ENCODE measurements at regions not wholly inside any gene's neighbourhood (a gene's known extent, or its start where the extent isn't known, plus 50 kb on each side); places are given as distances from the start of the nearest gene placed in this dataset.

DNA sequence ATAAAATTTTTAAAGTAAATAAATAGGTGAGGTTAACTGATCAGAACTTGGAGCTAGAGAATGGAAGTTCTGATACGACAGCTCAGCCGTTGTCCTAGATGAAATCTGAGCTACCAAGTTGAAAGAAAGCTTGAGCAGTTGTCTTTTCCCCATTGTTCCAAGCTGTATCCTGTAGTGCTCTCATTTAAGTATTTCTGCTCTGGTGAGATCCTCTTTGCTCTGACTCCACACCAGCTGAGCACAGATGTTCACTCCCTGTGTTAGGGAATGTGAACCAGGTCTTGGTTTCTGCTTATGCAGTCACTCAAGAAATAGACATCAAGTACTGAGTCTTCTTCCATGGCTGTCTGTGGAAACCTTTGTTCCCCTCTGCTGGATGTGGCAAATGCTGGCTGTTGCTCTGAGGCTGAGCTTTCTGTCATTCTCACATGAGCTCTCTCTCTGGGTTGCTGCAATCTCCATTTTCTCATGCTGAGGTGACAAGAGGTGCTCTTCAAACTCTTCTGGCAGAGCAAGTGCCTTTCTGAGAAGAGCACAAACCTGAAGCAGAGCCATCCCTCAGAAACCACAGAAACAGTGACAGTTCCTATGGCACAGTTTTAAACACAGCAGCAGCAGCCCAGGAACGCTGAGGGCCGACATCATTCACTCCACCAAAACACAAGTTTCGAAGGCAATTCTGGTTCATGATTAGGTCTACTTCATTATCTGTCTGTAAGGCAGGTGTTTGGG is 194.1 kb downstream of the SP3 start:
- intact Hi-C loops (cut with DNase I): no loop called here
- no peak for DNase-seq (ENCODE audit: low spot score)

DNA sequence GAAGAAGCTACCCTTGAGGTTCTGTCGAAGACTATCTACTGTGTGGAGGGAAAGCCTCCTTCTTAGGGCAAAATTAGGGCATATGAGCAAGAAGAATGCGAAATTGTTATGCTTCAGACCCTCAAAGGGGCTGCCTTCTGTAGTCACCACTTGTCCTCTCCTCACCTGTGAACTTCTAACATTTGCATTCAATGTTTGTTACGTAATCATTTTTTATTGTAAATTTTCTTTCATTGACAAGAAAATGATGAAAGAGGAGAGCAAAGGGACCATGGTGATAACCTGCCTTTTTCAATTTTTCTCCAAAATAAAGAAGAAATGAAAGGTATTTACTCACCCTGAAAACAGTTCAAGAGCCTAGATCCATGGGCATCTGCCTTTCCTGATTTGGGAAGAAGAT is 193.0 kb downstream of the SP3 start:
- intact Hi-C loops (cut with DNase I): no loop called here
- DNase-seq (ENCODE audit: low spot score): no peak

DNA sequence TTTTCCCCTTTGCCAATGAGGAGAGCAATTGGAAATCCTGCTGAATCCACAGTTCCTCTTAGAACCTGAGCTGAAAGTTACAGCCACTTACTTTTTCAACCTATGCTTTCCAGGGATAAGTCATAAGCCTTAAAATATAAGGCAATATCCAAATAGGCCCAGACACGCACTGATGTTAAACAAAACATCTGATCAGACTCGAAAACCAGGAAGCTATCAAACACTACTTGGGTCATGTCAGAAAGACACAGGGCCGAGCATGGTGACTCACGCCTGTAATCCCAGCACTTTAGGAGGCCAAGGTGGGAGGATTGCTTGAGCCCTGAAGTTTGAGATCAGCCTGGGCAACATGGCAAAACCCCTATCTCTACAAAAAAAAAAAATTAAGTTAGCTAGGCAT is 192.1 kb downstream of the SP3 start:
- intact Hi-C loops (cut with DNase I): no loop called here
- no peak for DNase-seq (ENCODE audit: low spot score)

DNA sequence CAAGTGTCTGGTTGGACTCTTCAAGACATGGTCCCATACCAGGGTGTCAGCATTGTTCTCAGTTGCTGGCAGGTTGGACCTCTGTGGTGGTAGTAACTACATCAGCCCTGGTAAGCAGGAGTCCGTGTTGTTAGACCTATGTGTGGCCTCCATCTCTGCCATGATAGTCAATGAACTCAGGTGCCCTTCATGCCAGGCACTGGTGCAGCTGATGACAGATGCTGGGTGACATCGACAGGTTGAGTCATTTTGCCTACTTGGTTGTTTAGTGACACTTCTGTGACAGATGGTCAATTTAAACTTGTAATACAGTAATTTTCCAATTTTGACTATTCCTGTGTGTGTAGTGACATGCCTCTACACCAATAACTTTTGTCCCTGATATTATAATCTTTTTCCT is 189.7 kb downstream of the SP3 start:
- DNase-seq (ENCODE audit: low spot score): no peak
- intact Hi-C loops (cut with DNase I): no loop called here

DNA sequence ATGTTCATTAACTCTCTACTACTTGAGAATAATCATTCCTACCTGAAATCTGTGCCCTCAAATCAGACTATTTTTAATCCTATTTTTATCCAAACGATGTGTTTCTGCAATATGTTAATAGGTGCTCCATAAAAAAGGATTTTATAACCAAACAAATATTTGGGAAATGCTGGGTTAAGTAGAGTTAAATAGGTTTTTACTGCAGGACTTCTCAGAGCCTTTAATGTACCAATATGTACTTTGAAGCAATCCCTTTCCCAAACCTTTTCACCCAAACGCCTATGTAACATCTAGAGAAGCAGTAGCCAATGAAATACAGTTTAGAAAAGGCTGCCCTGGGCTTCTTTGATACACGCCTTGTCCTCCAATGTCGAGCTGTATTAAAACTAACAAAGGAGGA is 182.5 kb downstream of the SP3 start:
- DNase-seq (ENCODE audit: low spot score): no peak
- intact Hi-C loops (cut with DNase I): no loop called here

DNA sequence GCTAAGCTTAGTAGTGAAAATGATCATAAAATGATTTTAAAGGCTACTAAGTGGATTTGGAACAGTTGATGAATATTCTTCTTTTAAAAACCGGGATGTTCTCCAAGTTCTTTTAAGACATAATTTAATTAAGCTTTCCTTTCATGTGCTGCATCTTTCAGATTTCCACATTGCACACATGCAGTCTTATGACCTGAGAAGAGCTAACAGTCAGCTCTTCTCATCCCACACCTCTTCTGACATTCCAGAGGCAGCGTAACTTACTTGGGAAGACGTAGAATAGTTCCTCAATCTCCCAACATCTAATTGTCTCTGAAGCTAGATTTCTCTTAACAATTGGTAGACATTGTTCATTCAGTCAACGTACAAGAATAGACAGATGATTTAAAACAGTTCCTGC is 181.8 kb downstream of the SP3 start:
- intact Hi-C loops (cut with DNase I): no loop called here
- no peak for DNase-seq (ENCODE audit: low spot score)

DNA sequence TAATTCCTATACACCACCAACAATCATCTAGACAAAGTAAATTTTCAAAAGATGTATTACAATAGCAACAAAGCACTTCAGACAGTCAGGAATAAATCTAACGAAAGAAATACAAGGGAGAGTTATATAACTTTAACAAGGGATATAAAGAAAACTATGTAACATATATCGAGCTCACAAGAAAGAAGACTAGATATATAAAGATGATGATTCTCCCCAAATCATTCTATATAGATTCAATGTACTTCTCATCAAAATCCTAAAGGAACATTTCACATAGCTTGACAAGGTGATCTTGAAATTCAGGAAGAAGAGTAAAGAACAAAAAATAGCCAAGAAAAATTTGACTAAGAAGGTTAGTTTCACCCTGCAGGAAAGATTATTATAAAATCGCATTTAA is 179.4 kb downstream of the SP3 start:
- intact Hi-C loops (cut with DNase I): no loop called here
- DNase-seq (ENCODE audit: low spot score): no peak

DNA sequence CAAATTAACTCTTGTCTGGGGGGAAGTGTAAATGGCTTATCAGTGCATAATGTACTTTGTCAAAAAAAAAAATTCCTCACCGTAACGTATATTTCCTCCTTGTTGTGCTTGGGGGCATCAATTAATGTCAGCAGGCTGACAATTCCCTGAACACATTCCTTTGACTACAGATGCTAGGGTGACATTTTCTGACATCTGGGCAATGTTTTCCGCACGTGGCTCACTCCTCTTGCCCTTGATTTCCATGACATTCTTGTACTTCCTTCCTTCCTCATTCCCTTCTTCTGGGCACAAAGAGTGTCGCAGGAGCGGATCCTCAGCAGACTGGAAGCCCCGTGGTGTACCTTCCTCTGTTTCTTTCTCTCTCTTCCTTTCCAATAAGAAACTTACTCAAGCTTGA is 173.7 kb downstream of the SP3 start:
- intact Hi-C loops (cut with DNase I): no loop called here
- no peak for DNase-seq (ENCODE audit: low spot score)

DNA sequence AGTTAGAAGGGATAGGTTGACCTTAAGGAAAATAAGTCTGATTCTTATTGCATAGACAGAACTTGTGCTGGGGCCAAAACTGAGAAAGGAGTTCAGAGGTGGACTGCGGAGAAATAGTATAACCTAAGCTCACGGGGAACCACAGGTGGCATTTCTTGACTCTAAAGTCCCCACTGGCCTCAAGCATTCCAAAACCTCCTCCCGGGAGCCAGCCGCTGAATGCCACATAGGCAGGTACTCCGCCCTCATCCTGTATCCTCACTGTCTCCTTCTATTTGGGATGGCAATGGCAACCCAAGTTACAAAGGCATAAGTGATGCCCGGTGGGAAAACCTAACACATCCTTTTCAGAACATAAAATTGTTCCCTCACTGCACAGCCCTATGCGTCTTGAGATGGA is 173.0 kb downstream of the SP3 start:
- intact Hi-C loops (cut with DNase I): no loop called here
- DNase-seq (ENCODE audit: low spot score): no peak

DNA sequence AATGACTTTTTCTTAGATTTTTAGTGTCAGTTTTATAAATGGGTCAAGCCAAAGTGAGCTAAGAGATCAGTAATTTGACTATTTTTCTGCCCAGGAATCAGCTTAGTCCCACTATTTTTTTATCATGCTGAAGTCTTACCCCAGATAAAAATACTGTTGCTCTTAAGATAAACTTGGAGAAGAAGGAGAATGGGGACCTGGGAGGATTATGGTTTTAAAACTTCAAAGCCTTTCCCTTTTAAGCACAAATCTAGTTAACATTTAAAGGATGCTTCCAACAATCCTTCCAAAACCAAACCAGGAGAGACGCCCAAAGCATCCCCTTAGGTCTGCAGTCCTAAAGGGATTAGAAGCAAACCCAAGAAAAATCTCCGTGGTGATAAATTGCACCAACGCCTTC is 172.4 kb downstream of the SP3 start:
- DNase-seq (ENCODE audit: low spot score): no peak
- intact Hi-C loops (cut with DNase I): no loop called here

DNA sequence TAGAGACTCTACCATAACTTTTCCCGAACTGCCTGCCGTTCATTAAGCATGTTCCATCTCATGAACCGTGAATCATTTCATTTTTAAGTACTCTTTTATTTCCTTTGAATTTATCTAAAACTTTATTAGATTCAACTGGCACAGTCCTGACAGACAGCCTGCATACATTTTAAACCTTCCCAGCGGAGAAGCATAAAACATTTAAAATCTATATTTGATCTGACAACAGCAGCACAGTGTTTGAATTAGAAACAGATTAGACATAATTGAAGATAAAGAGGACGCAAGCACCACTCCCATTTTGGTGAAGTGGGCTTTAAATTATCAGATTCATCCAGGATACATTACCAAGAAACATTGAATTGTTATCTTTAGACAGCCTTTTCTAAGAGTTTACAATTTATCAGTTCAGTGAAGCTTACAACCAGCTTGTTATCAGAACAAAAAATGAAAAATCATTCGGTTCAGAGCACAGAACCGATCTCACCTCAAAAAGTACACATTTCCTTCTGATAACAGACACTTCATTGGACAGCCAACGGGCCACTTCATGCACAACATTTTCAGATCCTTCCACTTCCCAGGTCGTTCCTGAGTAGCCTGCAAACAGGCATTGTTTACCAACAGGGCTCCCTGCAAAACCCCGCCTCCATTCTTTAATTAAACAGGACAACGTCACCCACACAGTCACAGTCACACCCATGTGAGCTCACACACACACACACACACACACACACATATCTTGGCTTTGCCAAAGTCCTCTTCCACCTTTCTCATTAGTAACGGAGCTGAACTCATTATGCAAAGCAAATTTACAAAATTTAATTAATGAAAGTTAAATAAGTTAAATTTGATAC is 171.2 kb downstream of the SP3 start:
- DNase-seq (ENCODE audit: low spot score): no peak
- intact Hi-C loops (cut with DNase I): no loop called here

DNA sequence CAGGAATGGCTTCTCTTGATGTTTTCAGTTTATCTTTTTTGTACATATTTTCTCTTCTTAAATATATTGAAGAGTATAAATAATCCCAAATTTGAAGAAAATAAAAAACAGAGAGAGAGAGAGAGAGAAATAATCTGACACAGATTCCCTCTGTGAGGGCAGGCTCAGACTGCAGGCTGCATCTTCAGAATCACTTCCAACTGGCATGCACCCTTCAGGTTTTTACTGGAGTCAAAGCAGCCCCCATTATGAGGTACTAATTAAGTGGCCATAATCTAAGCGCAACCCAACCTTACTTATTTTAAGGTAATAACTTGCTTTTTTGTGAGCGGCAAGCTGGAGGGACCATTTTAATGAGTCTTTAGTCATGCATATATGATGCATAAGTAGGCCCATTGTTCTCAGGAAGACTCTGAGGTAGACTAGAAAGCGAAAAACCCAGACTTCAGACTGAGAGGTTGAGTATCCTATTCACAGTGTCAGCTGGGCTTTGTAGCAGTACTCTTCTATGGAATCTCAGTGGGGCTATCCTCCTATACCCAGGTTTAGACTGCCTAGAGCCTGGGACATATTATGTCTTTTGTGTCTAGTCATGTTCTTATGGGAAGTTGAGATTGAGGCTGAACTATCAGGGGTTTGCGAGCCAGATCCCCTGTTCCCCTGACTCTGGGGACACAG is 167.4 kb downstream of the SP3 start:
- intact Hi-C loops (cut with DNase I): no loop called here
- no peak for DNase-seq (ENCODE audit: low spot score)

DNA sequence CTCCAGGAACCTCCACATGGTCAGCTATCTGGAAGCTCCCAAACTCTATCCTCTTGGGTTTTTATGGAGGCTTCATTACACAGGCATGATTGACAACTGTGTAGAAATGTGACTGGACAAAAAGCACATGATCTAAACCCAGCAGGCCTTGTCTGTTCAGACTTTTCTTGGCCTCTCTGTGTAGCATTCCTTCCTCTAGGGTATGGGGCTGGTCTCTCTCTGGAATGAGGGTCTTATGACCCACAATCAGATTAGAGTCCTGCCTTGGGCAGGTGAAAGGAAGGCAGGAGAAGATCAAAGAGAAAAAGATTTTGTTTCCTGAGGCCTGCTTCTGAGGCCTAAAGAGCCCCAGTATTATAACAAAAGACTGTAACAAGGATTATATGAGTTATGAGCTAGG is 162.7 kb downstream of the SP3 start:
- intact Hi-C loops (cut with DNase I): no loop called here
- DNase-seq (ENCODE audit: low spot score): no peak

DNA sequence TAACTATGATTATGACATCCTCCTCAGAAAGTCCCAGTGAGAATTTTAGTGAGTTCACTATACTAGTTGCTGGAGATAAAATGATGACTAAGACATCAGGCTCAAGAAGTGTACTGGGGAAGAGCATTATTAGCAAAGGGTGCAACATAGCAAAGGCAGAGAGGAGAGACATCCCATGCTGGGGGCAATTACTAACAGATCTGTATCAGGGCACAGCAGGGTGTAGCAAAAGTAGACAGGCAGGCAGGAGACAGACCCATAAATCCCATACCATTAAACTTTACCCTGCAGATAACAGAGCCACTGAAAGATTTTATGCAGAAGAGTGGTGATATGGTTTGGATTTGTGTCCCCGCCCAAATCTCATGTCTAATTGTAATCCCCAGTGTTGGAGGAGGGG is 161.7 kb downstream of the SP3 start:
- intact Hi-C loops (cut with DNase I): no loop called here
- no peak for DNase-seq (ENCODE audit: low spot score)

DNA sequence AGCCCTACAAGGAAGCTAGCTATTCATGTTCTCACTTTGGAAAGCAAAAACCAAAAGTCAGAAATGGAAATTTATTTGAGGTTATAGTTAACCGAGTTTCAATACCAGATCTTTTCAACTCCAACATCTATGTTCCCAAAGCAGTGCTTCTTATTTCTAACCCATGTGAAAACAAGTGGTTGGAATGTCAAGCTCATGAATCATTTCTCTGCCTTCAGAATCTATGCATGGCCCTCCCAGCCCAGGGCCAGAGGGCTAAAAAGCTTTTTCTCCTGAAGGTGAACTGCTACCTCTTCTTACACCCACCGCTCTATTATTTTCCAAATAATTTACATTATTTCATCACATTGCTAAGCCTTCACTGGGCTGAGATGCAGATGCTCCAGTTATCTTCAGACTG is 158.4 kb downstream of the SP3 start:
- DNase-seq (ENCODE audit: low spot score): no peak
- intact Hi-C loops (cut with DNase I): no loop called here

DNA sequence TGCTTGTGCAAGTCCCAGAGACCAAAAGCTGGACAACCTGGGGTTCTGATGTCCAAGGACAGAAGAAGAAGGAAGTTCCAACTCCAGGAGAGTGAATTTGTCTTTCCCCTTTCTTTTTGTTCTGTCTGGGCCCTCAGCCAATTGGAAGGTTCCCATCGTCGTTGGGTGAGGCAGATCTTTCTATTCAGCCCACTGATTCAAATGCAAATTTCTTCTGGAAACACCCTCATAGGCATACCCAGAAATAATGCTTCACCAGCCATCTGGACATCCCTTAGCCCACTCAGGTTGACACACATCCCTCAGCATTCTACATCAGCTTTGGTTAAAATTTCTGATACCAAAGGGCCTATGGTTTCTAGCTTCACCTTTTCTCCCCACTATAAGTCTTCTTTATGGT is 156.5 kb downstream of the SP3 start:
- intact Hi-C loops (cut with DNase I): no loop called here
- no peak for DNase-seq (ENCODE audit: low spot score)

DNA sequence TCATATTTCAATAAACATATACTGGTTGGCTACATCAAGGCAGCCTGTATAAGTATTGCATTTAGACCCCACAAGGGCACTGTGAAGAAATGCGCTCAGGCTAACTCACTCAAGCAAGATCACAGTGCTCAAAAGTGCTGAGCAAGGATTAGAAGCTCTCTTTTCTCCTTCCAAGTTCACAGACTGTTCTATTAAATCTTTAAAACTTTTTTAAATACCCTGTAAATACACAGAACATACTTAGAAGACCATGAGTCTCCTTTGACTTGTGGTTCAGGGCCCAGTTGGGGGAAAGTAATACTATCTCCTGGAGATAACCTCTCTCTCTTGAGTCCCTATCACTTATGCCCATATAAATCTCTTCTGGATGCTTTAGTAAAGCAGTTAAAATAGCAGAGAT is 152.9 kb downstream of the SP3 start:
- DNase-seq (ENCODE audit: low spot score): no peak
- intact Hi-C loops (cut with DNase I): no loop called here

DNA sequence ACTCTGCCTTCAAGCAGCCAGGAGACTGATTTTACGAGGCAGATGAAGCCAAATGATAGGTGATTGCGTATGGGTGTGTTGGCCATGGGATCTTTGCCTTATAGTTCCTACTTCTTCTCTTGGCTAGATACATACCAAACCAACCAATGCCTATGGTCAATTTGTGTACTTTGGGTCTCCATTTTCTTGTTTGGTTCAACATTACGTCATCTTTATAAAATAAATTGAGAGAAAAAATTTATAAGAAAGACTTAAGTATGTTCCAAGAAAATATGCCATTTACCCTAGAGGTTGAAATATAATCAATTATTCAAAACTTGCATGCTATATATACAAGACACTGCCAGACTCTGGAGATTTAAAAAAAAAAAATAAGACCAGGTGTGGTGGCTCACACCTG is 150.9 kb downstream of the SP3 start:
- intact Hi-C loops (cut with DNase I): no loop called here
- DNase-seq (ENCODE audit: low spot score): no peak

DNA sequence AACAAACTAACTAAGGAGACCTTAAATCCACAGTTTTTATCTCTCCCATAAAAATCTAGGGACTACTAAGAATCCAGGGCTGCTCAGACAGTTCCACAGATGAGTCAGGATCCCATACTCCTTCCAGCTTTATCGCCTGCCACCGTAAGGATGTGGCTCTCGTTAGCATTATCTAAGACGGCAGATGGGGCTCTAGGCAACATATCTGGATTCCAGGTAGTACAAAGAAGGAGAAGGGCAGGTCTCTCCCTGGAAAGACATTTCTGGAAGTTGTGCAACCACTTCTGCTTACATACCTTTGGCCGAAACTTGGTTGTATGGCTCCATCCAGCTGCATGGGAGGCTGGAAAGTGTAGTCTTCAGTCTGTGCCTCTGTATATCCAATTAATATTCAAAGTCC is 149.4 kb downstream of the SP3 start:
- DNase-seq (ENCODE audit: low spot score): no peak
- intact Hi-C loops (cut with DNase I): no loop called here

DNA sequence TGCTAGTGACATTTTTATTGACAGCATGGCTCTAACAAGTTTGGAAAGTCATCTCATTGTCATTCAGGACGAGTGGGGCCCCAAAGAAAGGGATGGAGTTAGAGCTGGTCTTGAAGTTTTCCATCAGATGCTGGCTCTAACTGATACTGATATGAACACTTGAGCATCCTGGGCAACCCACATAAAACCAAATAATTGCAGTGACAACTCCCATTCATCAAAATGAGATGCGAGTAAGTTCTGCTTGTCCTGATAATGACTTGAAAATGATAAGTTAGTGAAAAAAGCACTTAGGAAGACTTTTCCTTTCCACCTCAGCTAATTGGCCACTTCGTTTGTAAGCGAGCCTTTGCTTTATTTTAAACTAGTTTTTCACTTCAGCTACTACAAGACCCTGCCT is 147.6 kb downstream of the SP3 start:
- intact Hi-C loops (cut with DNase I): no loop called here
- no peak for DNase-seq (ENCODE audit: low spot score)

DNA sequence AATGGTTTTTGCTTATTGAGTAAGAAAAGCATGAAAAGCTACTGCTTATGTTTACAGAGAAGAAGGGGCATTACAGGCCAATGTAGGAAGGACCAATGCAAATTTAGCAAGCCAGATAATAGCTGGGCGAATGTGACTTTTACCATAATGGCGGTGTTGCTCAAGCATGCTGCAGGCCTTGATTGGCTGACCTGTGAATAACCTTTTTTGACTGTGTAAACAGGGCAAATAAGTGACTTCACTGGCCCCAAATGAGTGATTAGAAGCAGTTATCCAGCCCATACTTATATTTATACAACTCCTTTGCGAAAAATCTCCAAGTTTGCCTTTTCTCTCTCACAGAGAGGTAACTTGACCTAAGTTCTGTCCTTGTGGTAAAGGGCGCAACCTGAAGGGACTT is 146.9 kb downstream of the SP3 start:
- intact Hi-C loops (cut with DNase I): no loop called here
- no peak for DNase-seq (ENCODE audit: low spot score)

All from posterior vena cava (tissue), 2 donors.